H1 (cell line): ENCODE measurements at regions not wholly inside any gene's neighbourhood (a gene's known extent, or its start where the extent isn't known, plus 50 kb on each side); places are given as distances from the start of the nearest gene placed in this dataset.

Source experiments
- CTCF ChIA-PET: fragments of 300-600 bp; sonication (Branson Sonifier 250); formaldehyde crosslinking; loops from one replicate; lab custom pipeline; 2021; ENCODE audit not compliant: partially characterized antibody; lab: Charles Lee
- POLR2A ChIA-PET: fragments of 300-600 bp; sonication (Branson Sonifier 250); formaldehyde crosslinking; loops from one replicate; lab custom pipeline; 2021; ENCODE audit warnings: inconsistent platforms; ENCODE audit not compliant: partially characterized antibody; lab: Charles Lee
- DNase-seq, 2 experiments: peaks; one replicate each; pipeline versions ENCODE4 v3.0.0 to v3.0.0-alpha.2; 2010 to 2022; ENCODE audit warnings: low spot score in 2 of 2, low read depth in 1 of 2, mixed read lengths in 1 of 2
- FAIRE-seq: peaks from 2 replicates; lab custom pipeline; 2011; peaks lifted over from hg19 to GRCh38; lab: Jason Lieb, UNC
- H2AFZ ChIP-seq: 2 replicates; pipeline ENCODE4 v1.8.1; 2012; ENCODE audit warnings: low read length, inconsistent platforms
- H2AK5ac ChIP-seq: 2 replicates; pipeline ENCODE4 v1.6.1; 2013; ENCODE audit warnings: low read depth, low read length
- H2BK120ac ChIP-seq: replicated peaks from 2 replicates; pipeline ENCODE3; 2013; ENCODE audit warnings: low read depth, low read length, inconsistent platforms
- H2BK12ac ChIP-seq: 2 replicates; pipeline ENCODE4 v1.6.1; 2013; ENCODE audit warnings: low read depth, low read length
- H2BK15ac ChIP-seq: 2 replicates; pipeline ENCODE4 v1.6.1; 2013; ENCODE audit warnings: low read length
- H2BK20ac ChIP-seq: 2 replicates; pipeline ENCODE4 v1.6.1; 2013; ENCODE audit warnings: low read length
- H2BK5ac ChIP-seq: 2 replicates; pipeline ENCODE4 v1.6.1; 2013; ENCODE audit warnings: low read depth, low read length
- H3K14ac ChIP-seq: 2 replicates; pipeline ENCODE4 v1.6.1; 2013; ENCODE audit warnings: inconsistent platforms; ENCODE audit not compliant: insufficient read length
- H3K18ac ChIP-seq: 2 replicates; pipeline ENCODE4 v1.6.1; 2013; ENCODE audit warnings: low read length; ENCODE audit errors: extremely low read depth
- H3K23ac ChIP-seq: 2 replicates; pipeline ENCODE4 v1.6.1; 2013; ENCODE audit warnings: inconsistent platforms; ENCODE audit not compliant: insufficient read length
- H3K23me2 ChIP-seq: 2 replicates; pipeline ENCODE4 v1.6.1; 2013; ENCODE audit warnings: low read depth, low read length
- H3K27ac ChIP-seq: 2 replicates; pipeline ENCODE4 v1.6.1; 2011; ENCODE audit warnings: low read depth, low read length, inconsistent platforms
- H3K27me3 ChIP-seq, 4 experiments: replicated peaks in 1 of 4; 1 replicate in 1 of 4; 2 replicates in 3 of 4; pipeline versions ENCODE4 v1.6.1 to v1.8.1; 2011 to 2013; ENCODE audit warnings: low read length in 3 of 4, mild to moderate bottlenecking in 3 of 4, inconsistent platforms in 2 of 4, mixed read lengths in 2 of 4, moderate library complexity in 1 of 4; ENCODE audit not compliant: control insufficient read depth in 3 of 4, insufficient read depth in 3 of 4; ENCODE audit errors: extremely low read depth in 1 of 4
- H3K36me3 ChIP-seq, 4 experiments: 2 replicates each; pipeline versions ENCODE4 v1.6.1 to v1.8.1; 2011 to 2013; ENCODE audit warnings: mild to moderate bottlenecking in 4 of 4, low read length in 3 of 4, moderate library complexity in 2 of 4, control low read depth in 1 of 4, inconsistent platforms in 1 of 4; ENCODE audit not compliant: insufficient read depth in 4 of 4, control insufficient read depth in 2 of 4
- H3K4ac ChIP-seq: replicated peaks from 2 replicates; pipeline ENCODE3; 2013; ENCODE audit warnings: low read length, low read depth, mixed read lengths, inconsistent platforms; ENCODE audit not compliant: insufficient read length
- H3K4me1 ChIP-seq, 4 experiments: replicated peaks in 1 of 4; 1 replicate in 1 of 4; 2 replicates in 3 of 4; pipeline versions ENCODE4 v1.6.1 to v1.8.1; 2011 to 2013; ENCODE audit warnings: low read length in 3 of 4, inconsistent platforms in 2 of 4, mixed read lengths in 1 of 4; ENCODE audit not compliant: insufficient read depth in 4 of 4, control insufficient read depth in 3 of 4
- H3K4me2 ChIP-seq, 2 experiments: 2 replicates each; pipeline versions ENCODE4 v1.6.1 to v1.8.1; 2011 to 2013; ENCODE audit warnings: low read depth in 2 of 2, low read length in 2 of 2, control low read depth in 1 of 2, inconsistent platforms in 1 of 2, mild to moderate bottlenecking in 1 of 2; ENCODE audit not compliant: insufficient read depth in 1 of 2
- H3K4me3 ChIP-seq, 4 experiments: fragments of 200-600, 300-600 bp in 1 of 4; sonication (generic), shearing (Covaris generic), sonication (Bioruptor Twin) in 1 of 4; 2 replicates each; pipeline versions ENCODE4 v1.5.1 to v1.8.1; 2011 to 2016; ENCODE audit warnings: low read length in 4 of 4, low read depth in 3 of 4, control low read depth in 2 of 4, inconsistent platforms in 2 of 4, mild to moderate bottlenecking in 2 of 4, mixed read lengths in 1 of 4, moderate library complexity in 1 of 4; ENCODE audit not compliant: insufficient read depth in 2 of 4; ENCODE audit errors: extremely low read depth in 1 of 4
- H3K56ac ChIP-seq: replicated peaks from 2 replicates; pipeline ENCODE3; 2013; ENCODE audit warnings: low read depth, mild to moderate bottlenecking, mixed read lengths, low read length, inconsistent platforms; ENCODE audit not compliant: insufficient read length
- H3K79me1 ChIP-seq: 2 replicates; pipeline ENCODE4 v1.6.1; 2013; ENCODE audit warnings: low read depth, low read length, control low read depth
- H3K79me2 ChIP-seq, 2 experiments: 2 replicates each; pipeline versions ENCODE4 v1.6.1 to v1.8.1; 2012 to 2013; ENCODE audit warnings: low read length in 2 of 2, mild to moderate bottlenecking in 2 of 2, inconsistent platforms in 1 of 2; ENCODE audit not compliant: insufficient read depth in 2 of 2, control insufficient read depth in 1 of 2
- H3K9ac ChIP-seq, 4 experiments: replicated peaks in 1 of 4; 1 replicate in 1 of 4; 2 replicates in 3 of 4; pipeline versions ENCODE4 v1.6.1 to v1.8.1; 2011 to 2013; ENCODE audit warnings: low read depth in 3 of 4, low read length in 3 of 4, control low read depth in 2 of 4, mild to moderate bottlenecking in 2 of 4, moderate library complexity in 2 of 4, inconsistent platforms in 1 of 4; ENCODE audit errors: extremely low read depth in 1 of 4
- H3K9me3 ChIP-seq, 2 experiments: 2 replicates each; pipeline versions ENCODE4 v1.6.1 to v1.8.1; 2012 to 2013; ENCODE audit warnings: mild to moderate bottlenecking in 2 of 2, moderate library complexity in 2 of 2, control low read depth in 1 of 2, inconsistent platforms in 1 of 2, low read depth in 1 of 2, low read length in 1 of 2, mixed read lengths in 1 of 2; ENCODE audit not compliant: insufficient read depth in 2 of 2
- H4K20me1 ChIP-seq, 2 experiments: replicated peaks in 1 of 2; 2 replicates each; pipeline versions ENCODE3 to v1.8.1; 2011 to 2013; ENCODE audit warnings: inconsistent platforms in 2 of 2, low read length in 2 of 2, mild to moderate bottlenecking in 1 of 2; ENCODE audit not compliant: insufficient read depth in 2 of 2, control insufficient read depth in 1 of 2
- H4K5ac ChIP-seq: 2 replicates; pipeline ENCODE4 v1.6.1; 2013; ENCODE audit warnings: low read length, low read depth, mixed read lengths, inconsistent platforms; ENCODE audit not compliant: insufficient read length
- H4K8ac ChIP-seq: 2 replicates; pipeline ENCODE4 v1.8.0; 2013; ENCODE audit warnings: mild to moderate bottlenecking, moderate library complexity, low read length, inconsistent platforms; ENCODE audit not compliant: insufficient read depth; ENCODE audit errors: extremely low read depth
- H4K91ac ChIP-seq: replicated peaks from 2 replicates; pipeline ENCODE3; 2013; ENCODE audit warnings: low read length, mixed read lengths, inconsistent platforms; ENCODE audit not compliant: insufficient read length
- CBX5 ChIP-seq: fragments of 300-800, 300-1000 bp; sonication (generic); IDR thresholded peaks from 2 replicates; pipeline ENCODE4 v1.7.1; 2016; ENCODE audit warnings: antibody characterized with exemption, low read length, low read depth
- EZH2 ChIP-seq: fragments of 200-600 bp; sonication (generic); IDR thresholded peaks from 2 replicates; pipeline ENCODE4 v1.7.1; 2012; ENCODE audit warnings: low read depth, mild to moderate bottlenecking, moderate library complexity, low read length, inconsistent platforms; ENCODE audit not compliant: severe bottlenecking
- ZNF274 ChIP-seq: IDR thresholded peaks from 2 replicates; pipeline ENCODE4 v1.7.0; 2012; ENCODE audit warnings: low read length, borderline replicate concordance; ENCODE audit errors: extremely low read depth
- WGBS, 2 experiments: shearing (Covaris generic) in 1 of 2; methylation state at CpG; one replicate each; pipeline versions ENCODE4 v1.1.6 to v1.1.7; 2013 to 2015; ENCODE audit warnings: low lambda C conversion rate in 2 of 2, mixed read lengths in 2 of 2, inconsistent platforms in 1 of 2, low coverage in 1 of 2, missing lambda C conversion rate in 1 of 2; ENCODE audit not compliant: insufficient replicate concordance in 2 of 2, insufficient coverage in 1 of 2, insufficient read length in 1 of 2; ENCODE audit errors: extremely low coverage in 1 of 2, missing lambda C conversion rate in 1 of 2; 5-methylcytosine and 5-hydroxymethylcytosine counted together
- TF ChIP-seq, protein P1 (sequence below): IDR thresholded peaks from 2 replicates; pipeline ENCODE4 v1.6.1; 2011; ENCODE audit warnings: low read depth, mild to moderate bottlenecking, low read length; ENCODE audit not compliant: insufficient read depth

DNA sequence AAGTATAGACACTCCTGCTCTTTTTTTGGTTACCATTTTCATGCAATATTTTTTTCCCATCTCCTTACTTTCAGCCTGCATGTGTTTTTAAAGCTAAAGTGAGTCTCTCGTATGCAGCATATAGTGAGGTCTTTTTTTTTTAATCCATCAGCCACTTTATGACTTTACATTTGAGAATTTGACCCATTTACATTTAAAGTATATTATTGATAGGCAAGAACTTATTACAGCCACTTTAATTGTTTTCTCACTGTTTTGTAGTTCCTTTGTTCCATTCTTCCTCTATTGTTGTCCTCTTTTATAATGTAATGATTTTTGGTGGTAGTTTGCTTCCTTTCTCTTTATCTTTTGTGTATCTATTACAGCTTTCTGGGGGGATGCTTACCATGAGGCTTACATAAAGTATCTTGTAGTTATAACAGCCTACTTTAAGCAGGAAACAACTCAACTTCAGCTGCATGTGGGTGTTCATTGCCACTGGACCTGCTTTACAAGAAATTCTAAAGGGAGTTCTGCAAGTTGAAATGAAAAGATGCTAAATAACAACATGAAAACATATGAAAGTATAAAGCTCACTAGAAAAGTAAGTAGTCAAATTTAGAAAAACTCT lies 71.8 kb downstream of the TNFAIP3 start:
- peaks cover 0 to 4% of the 10 kb centered on the region in 2 experiments; a peak in 1 of 4 replicates for H3K9me3 ChIP-seq
- CTCF ChIA-PET, result interaction anchor here (0.7 to 3.2 kb wide), 28 partner anchors 7 to 381 kb away, joined by 3 to 42 read pairs (median 5); no protein-coding TSS in a partner anchor
- H2BK15ac ChIP-seq, result no peak overlapping the region
- H2BK20ac ChIP-seq, result no peak overlapping the region
- H3K27ac ChIP-seq, result no peak overlapping the region
- H2AFZ ChIP-seq, result no peak overlapping the region
- no peak for DNase-seq
- no peak overlapping the region for H3K9ac ChIP-seq
- FAIRE-seq, result no peak
- no peak overlapping the region for H3K4me3 ChIP-seq
- no peak overlapping the region for H3K56ac ChIP-seq
- H3K14ac ChIP-seq, result no peak overlapping the region
- WGBS, 2 experiments, result 84% methylated on average over 1 of the region's 1 CpG; no CpG with 5 or more reads in 1 of the 2 experiments
- no peak overlapping the region for H4K91ac ChIP-seq
- H4K5ac ChIP-seq, result no peak overlapping the region
- H3K4me2 ChIP-seq, result no peak overlapping the region
- H3K23ac ChIP-seq, result no peak overlapping the region
- no peaks in the 10 kb centered on the region for H3K27me3 ChIP-seq
- no peak overlapping the region for H3K4ac ChIP-seq
- TF ChIP-seq CBX5, result no peak
- TF ChIP-seq ZNF274, result no peak
- TF ChIP-seq, protein P1, sequence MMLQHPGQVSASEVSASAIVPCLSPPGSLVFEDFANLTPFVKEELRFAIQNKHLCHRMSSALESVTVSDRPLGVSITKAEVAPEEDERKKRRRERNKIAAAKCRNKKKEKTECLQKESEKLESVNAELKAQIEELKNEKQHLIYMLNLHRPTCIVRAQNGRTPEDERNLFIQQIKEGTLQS, result no peak
- TF ChIP-seq EZH2, result no peak
- no peak overlapping the region for H3K18ac ChIP-seq
- no peaks in the 10 kb centered on the region for H3K23me2 ChIP-seq
- H3K79me1 ChIP-seq, result no peaks in the 10 kb centered on the region
- H3K4me1 ChIP-seq, result no peaks in the 10 kb centered on the region
- no peak overlapping the region for H4K8ac ChIP-seq
- H2BK12ac ChIP-seq, result no peak overlapping the region
- H4K20me1 ChIP-seq, result no peaks in the 10 kb centered on the region
- no peak overlapping the region for H2AK5ac ChIP-seq
- POLR2A ChIA-PET, result interaction anchor here (0.6 to 0.7 kb wide), 2 partner anchors 47 to 629 kb away, joined by 3 read pairs; no protein-coding TSS in a partner anchor
- H3K79me2 ChIP-seq, result no peaks in the 10 kb centered on the region
- no peaks in the 10 kb centered on the region for H3K36me3 ChIP-seq
- H2BK120ac ChIP-seq, result no peak overlapping the region
- H2BK5ac ChIP-seq, result no peak overlapping the region
